ENCODE measurements at regions not wholly inside any gene's neighbourhood (a gene's known extent, or its start where the extent isn't known, plus 50 kb on each side); places are given as distances from the start of the nearest gene placed in this dataset.

GRCh38 chr22:27222178-27222577, 564.8 kb downstream of the MIAT start:
- Histone ChIP-seq H3K27ac (ENCODE audit: low read depth in 1 of 2, low read length in 1 of 2) (no peak overlapping the region), H3K27me3 (ENCODE audit: control insufficient read depth in 3 of 3, insufficient read depth in 3 of 3, low read length in 2 of 3) (no peaks in the 10 kb centered on the region), H3K9me3 (ENCODE audit: control insufficient read depth in 4 of 4, insufficient read depth in 3 of 4, low read length in 3 of 4) (peaks cover 0 to 5% (median 1%) of the 10 kb centered on the region in 4 donors), H3K4me1 (ENCODE audit: control insufficient read depth in 5 of 5, insufficient read depth in 5 of 5, low read length in 5 of 5) (peaks cover 0 to 13% (median 0%) of the 10 kb centered on the region in 5 donors), H3K9ac (ENCODE audit: insufficient read depth in 1 of 2, low read length in 2 of 2) (no peak overlapping the region), H3K36me3 (ENCODE audit: control insufficient read depth in 4 of 4, insufficient read depth in 4 of 4, low read length in 4 of 4) (no peaks in the 10 kb centered on the region), H3K4me3 (no peak overlapping the region)
- ATAC-seq (ENCODE audit: insufficient read depth, low FRiP score) (no peak), DNase-seq (no peak)
- TF ChIP-seq CTCF (IDR thresholded peaks at IDR 0.05; ENCODE audit: control extremely low read depth, extremely low read depth): no peak

- ATAC-seq (ENCODE audit: insufficient read depth, low FRiP score) (peak; percentile 59), DNase-seq (peak in 2 of 3 donors; percentile 37 to 45)
- Histone ChIP-seq H3K9me3 (ENCODE audit: control insufficient read depth in 4 of 4, insufficient read depth in 3 of 4, low read length in 3 of 4) (peaks cover 0 to 5% (median 1%) of the 10 kb centered on the region in 4 donors), H3K27me3 (ENCODE audit: control insufficient read depth in 3 of 3, insufficient read depth in 3 of 3, low read length in 2 of 3) (no peaks in the 10 kb centered on the region), H3K4me1 (ENCODE audit: control insufficient read depth in 5 of 5, insufficient read depth in 5 of 5, low read length in 5 of 5) (peaks cover 0 to 8% (median 0%) of the 10 kb centered on the region in 5 donors), H3K27ac (ENCODE audit: low read depth in 1 of 2, low read length in 1 of 2) (no peak overlapping the region), H3K36me3 (ENCODE audit: control insufficient read depth in 4 of 4, insufficient read depth in 4 of 4, low read length in 4 of 4) (no peaks in the 10 kb centered on the region), H3K4me3 (no peak overlapping the region), H3K9ac (ENCODE audit: insufficient read depth in 1 of 2, low read length in 2 of 2) (no peak overlapping the region)
- 49 to 52% methylated on average over 3 of the region's 3 CpGs for WGBS, 2 donors
- no peak for TF ChIP-seq CTCF (IDR thresholded peaks at IDR 0.05; ENCODE audit: control extremely low read depth, extremely low read depth)
These were observed 566.2 kb downstream of the MIAT start for GRCh38 chr22:27223317-27224177.

GRCh38 chr22:27224485-27225374, 567.3 kb downstream of the MIAT start:
- no peaks in the 10 kb centered on the region for H3K27me3 ChIP-seq (ENCODE audit: control insufficient read depth in 3 of 3, insufficient read depth in 3 of 3, low read length in 2 of 3)
- TF ChIP-seq CTCF (IDR thresholded peaks at IDR 0.05; ENCODE audit: control extremely low read depth, extremely low read depth): no peak
- H3K9ac ChIP-seq (ENCODE audit: insufficient read depth in 1 of 2, low read length in 2 of 2): no peak overlapping the region
- 45 to 48% methylated on average over 18 of the region's 18 CpGs for WGBS, 2 donors
- peaks cover 0 to 8% (median 0%) of the 10 kb centered on the region in 5 donors for H3K4me1 ChIP-seq (ENCODE audit: control insufficient read depth in 5 of 5, insufficient read depth in 5 of 5, low read length in 5 of 5)
- H3K4me3 ChIP-seq: no peak overlapping the region
- ATAC-seq (ENCODE audit: insufficient read depth, low FRiP score) (peak; percentile 12), DNase-seq (peak in 2 of 3 donors; percentile 43 to 52)
- H3K9me3 ChIP-seq (ENCODE audit: control insufficient read depth in 4 of 4, insufficient read depth in 3 of 4, low read length in 3 of 4): peaks cover 0 to 5% (median 1%) of the 10 kb centered on the region in 4 donors
- H3K36me3 ChIP-seq (ENCODE audit: control insufficient read depth in 4 of 4, insufficient read depth in 4 of 4, low read length in 4 of 4): no peaks in the 10 kb centered on the region
- no peak overlapping the region for H3K27ac ChIP-seq (ENCODE audit: low read depth in 1 of 2, low read length in 1 of 2)

All from lung (tissue), 11 donors.